Sigmoid colon (tissue), 4 donors: ENCODE measurements at regions not wholly inside any gene's neighbourhood (a gene's known extent, or its start where the extent isn't known, plus 50 kb on each side); places are given as distances from the start of the nearest gene placed in this dataset.

Source experiments
- CTCF ChIP-seq, 4 experiments: fragments of 450-650 bp in 3 of 4; fragments of 200-600 bp in 1 of 4; IDR thresholded peaks; one replicate each; pipeline ENCODE4 v1.5.1; 2016 to 2019; ENCODE audit warnings: antibody characterized with exemption in 4 of 4, mild to moderate bottlenecking in 3 of 4, moderate library complexity in 2 of 4
- EP300 ChIP-seq, 4 donors: sonication (generic); formaldehyde crosslinking; IDR thresholded peaks; one replicate each; pipeline ENCODE4 v1.6.1; 2017; ENCODE audit warnings: antibody characterized with exemption in 4 of 4
- POLR2A ChIP-seq, 2 donors: fragments of 450-650 bp; IDR thresholded peaks; one replicate each; pipeline ENCODE4 v1.6.1; 2016; ENCODE audit warnings: antibody characterized with exemption in 2 of 2, mild to moderate bottlenecking in 2 of 2, moderate library complexity in 2 of 2
- POLR2AphosphoS5 ChIP-seq, 4 donors: sonication (generic); formaldehyde crosslinking; IDR thresholded peaks; one replicate each; pipeline ENCODE4 v1.6.1; 2017; ENCODE audit warnings: antibody characterized with exemption in 4 of 4

GRCh38 chr7:80054356-80054755, 80.3 kb upstream of the GNAI1 start:
- no peak for TF ChIP-seq POLR2A (IDR thresholded peaks at IDR 0.05)
- no peak for TF ChIP-seq CTCF (IDR thresholded peaks at IDR 0.05)
- no peak for TF ChIP-seq POLR2AphosphoS5 (IDR thresholded peaks at IDR 0.05)
- no peak for TF ChIP-seq EP300 (IDR thresholded peaks at IDR 0.05)
